Adipocyte (in vitro differentiated cells): ENCODE measurements at regions not wholly inside any gene's neighbourhood (a gene's known extent, or its start where the extent isn't known, plus 50 kb on each side); places are given as distances from the start of the nearest gene placed in this dataset.

Experiments used
- DNase-seq: peaks from one replicate; pipeline ENCODE4 v3.0.0-alpha.2; 2015; ENCODE audit warnings: low read depth
- H3K27me3 ChIP-seq: replicated peaks from 2 replicates; pipeline ENCODE4 v1.7.0; 2013; ENCODE audit warnings: mild to moderate bottlenecking, low read length, moderate library complexity; ENCODE audit not compliant: control insufficient read depth, insufficient read depth
- H3K36me3 ChIP-seq: 2 replicates; pipeline ENCODE4 v1.7.0; 2013; ENCODE audit warnings: low read length, mild to moderate bottlenecking, moderate library complexity; ENCODE audit not compliant: control insufficient read depth, insufficient read depth, severe bottlenecking
- H3K4me1 ChIP-seq: 2 replicates; pipeline ENCODE4 v1.7.0; 2013; ENCODE audit warnings: mild to moderate bottlenecking, low read length, moderate library complexity; ENCODE audit not compliant: control insufficient read depth, insufficient read depth
- H3K4me3 ChIP-seq: 2 replicates; pipeline ENCODE4 v1.7.0; 2013; ENCODE audit warnings: mild to moderate bottlenecking, low read length, moderate library complexity
- H3K9ac ChIP-seq: 2 replicates; pipeline ENCODE4 v1.7.0; 2013; ENCODE audit warnings: mild to moderate bottlenecking, low read length, moderate library complexity
- H3K9me3 ChIP-seq: 2 replicates; pipeline ENCODE4 v1.7.0; 2013; ENCODE audit warnings: mild to moderate bottlenecking, low read length, moderate library complexity; ENCODE audit not compliant: control insufficient read depth

DNA sequence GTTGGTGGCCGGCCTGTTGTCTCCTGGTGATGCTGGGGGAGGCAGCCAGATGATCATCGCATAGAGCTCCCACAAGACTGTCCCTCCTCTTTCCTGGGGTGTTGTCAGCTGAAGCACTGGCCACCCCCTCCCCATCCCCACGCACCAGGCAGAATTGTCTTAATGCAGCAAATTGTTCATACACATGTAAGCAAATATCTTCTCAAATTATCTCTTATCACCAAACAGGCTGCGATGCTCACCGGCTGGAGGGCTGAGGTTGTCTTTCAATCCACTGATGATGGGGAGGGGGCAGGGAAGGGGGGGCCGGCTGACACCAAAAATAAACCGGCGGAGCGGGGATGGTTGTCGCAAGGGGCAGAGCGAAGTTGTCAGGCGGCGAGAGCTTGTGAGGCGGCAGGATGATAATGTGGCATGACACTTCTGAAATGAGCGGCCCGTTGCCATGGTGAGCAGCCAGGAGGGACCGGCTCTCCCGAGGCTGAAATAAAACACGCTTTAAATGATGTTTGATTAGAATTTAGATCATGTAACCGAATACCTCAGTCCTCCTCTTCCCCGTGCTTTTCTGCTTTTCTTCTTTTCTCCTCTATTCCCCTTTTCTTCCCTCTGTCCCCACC is 59.8 kb downstream of the MRM1 start:
- no peak overlapping the region for H3K4me3 ChIP-seq
- no peak overlapping the region for H3K9ac ChIP-seq
- H3K27me3 ChIP-seq, result peaks cover 74% of the 10 kb centered on the region
- no peak for DNase-seq
- no peaks in the 10 kb centered on the region for H3K36me3 ChIP-seq
- no peaks in the 10 kb centered on the region for H3K9me3 ChIP-seq
- H3K4me1 ChIP-seq, result no peaks in the 10 kb centered on the region

DNA sequence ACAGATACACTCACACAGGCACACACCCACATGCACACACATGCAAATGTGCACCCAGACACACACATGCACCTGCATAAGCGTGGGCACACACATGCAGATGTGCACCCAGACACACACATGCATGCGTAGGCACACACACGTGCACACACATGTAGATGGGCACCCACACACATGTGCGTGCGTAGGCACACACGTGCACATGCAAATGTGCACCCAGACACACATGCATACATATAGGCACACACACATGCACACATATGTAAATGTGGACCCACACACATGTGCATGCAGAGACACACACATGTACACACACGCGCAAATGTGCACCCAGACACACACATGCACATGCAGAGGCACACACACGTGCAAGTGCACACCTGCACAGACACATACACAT is 60.3 kb downstream of the MRM1 start:
- H3K9ac ChIP-seq, result no peak overlapping the region
- peaks cover 69% of the 10 kb centered on the region for H3K27me3 ChIP-seq

DNA sequence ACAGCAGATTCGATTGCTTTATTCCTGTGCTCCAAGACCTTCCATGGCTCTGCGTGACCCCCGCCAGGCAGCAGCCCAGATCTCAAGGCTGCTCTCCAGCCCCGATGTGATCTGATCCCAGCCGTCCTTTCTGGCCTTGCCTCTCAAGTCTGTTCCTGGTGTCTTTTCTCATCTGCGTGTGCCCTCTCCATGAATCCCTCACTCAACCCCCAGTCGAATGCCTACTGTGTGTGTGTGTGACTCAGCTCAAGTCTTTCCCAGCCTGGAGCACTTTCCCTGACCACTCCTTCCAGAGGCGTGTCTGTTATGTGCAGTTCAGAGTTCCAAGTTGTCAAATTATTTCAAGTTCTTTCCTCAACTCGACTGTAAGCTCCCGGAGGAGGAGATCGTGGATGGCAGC is 64.0 kb downstream of the MRM1 start:
- no peaks in the 10 kb centered on the region for H3K9me3 ChIP-seq
- H3K4me1 ChIP-seq, result no peaks in the 10 kb centered on the region
- H3K27me3 ChIP-seq, result peaks cover 40% of the 10 kb centered on the region
- peak; percentile 5 for DNase-seq
- no peak overlapping the region for H3K4me3 ChIP-seq
- H3K9ac ChIP-seq, result no peak overlapping the region
- H3K36me3 ChIP-seq, result no peaks in the 10 kb centered on the region

More for the DNA sequence above, 60.3 kb downstream of the MRM1 start:
- no peaks in the 10 kb centered on the region for H3K36me3 ChIP-seq
- no peak for DNase-seq
- no peak overlapping the region for H3K4me3 ChIP-seq
- H3K4me1 ChIP-seq, result no peaks in the 10 kb centered on the region
- H3K9me3 ChIP-seq, result no peaks in the 10 kb centered on the region

GRCh38 chr17:36667922-36668321 is 66.5 kb downstream of the MRM1 start:
- Histone ChIP-seq H3K36me3 (no peaks in the 10 kb centered on the region), H3K4me3 (no peak overlapping the region), H3K9ac (no peak overlapping the region), H3K27me3 (peaks cover 32% of the 10 kb centered on the region), H3K9me3 (no peaks in the 10 kb centered on the region), H3K4me1 (no peaks in the 10 kb centered on the region)
- DNase-seq, result no peak

GRCh38 chr17:36668824-36669223 is 67.4 kb downstream of the MRM1 start:
- DNase-seq, result no peak
- H3K9ac ChIP-seq, result no peak overlapping the region
- no peaks in the 10 kb centered on the region for H3K36me3 ChIP-seq
- no peaks in the 10 kb centered on the region for H3K9me3 ChIP-seq
- H3K4me1 ChIP-seq, result no peaks in the 10 kb centered on the region
- no peak overlapping the region for H3K4me3 ChIP-seq
- H3K27me3 ChIP-seq, result peaks cover 28% of the 10 kb centered on the region

DNA sequence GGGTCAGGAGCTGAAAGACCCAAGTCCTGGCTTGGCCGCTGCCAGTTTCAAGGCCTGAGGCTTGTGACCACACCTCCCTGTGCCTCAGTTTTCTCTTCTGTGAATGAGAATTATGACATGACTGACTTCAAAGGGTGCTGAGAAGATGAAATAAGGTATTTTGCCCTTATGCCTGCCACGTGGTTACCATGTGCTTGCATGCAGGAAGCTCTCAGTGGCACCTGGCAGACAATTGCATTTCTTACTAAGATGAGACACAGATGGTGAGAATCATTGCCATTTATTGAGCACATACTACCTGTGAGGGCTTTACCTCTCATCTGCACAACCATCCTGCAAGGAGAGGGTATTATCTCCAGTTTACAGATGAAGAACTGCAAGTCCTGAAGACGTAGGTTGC is 69.8 kb downstream of the MRM1 start:
- no peak for DNase-seq
- Histone ChIP-seq H3K36me3 (no peaks in the 10 kb centered on the region), H3K4me1 (no peaks in the 10 kb centered on the region), H3K9ac (no peak overlapping the region), H3K9me3 (no peaks in the 10 kb centered on the region), H3K4me3 (no peak overlapping the region), H3K27me3 (peaks cover 28% of the 10 kb centered on the region)

DNA sequence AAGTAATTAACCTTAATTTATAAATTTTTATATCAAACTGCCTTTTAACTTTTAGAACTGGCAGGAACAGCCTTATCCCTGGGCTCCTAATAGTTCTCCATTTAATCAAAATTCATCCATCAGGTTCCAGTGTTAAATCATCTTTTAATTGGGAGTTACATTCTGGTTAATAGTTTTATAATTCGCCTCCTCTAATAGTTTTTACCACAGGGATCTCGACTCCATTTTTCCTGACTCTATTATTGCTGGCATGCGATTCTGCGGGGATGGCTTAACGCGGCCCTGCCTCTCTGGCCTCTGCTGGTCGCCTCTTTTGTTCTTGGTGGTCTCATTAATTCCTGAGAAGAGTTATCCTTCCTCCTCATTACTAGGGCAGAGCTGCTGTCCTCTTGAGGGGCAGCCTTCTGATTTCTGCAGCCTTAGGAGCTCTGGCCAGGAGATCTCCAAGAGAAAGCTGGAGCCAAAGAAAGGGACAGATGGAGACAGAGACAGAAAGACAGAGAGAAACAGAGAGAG is 71.1 kb downstream of the MRM1 start:
- no peaks in the 10 kb centered on the region for H3K4me1 ChIP-seq
- H3K9ac ChIP-seq, result no peak overlapping the region
- H3K9me3 ChIP-seq, result no peaks in the 10 kb centered on the region
- H3K36me3 ChIP-seq, result no peaks in the 10 kb centered on the region
- no peak for DNase-seq
- H3K27me3 ChIP-seq, result peaks cover 40% of the 10 kb centered on the region
- H3K4me3 ChIP-seq, result no peak overlapping the region

GRCh38 chr17:36673068-36673467 is 71.7 kb downstream of the MRM1 start:
- Histone ChIP-seq H3K27me3 (peaks cover 40% of the 10 kb centered on the region), H3K9ac (no peak overlapping the region), H3K9me3 (no peaks in the 10 kb centered on the region), H3K4me1 (no peaks in the 10 kb centered on the region), H3K36me3 (no peaks in the 10 kb centered on the region), H3K4me3 (no peak overlapping the region)
- no peak for DNase-seq

DNA sequence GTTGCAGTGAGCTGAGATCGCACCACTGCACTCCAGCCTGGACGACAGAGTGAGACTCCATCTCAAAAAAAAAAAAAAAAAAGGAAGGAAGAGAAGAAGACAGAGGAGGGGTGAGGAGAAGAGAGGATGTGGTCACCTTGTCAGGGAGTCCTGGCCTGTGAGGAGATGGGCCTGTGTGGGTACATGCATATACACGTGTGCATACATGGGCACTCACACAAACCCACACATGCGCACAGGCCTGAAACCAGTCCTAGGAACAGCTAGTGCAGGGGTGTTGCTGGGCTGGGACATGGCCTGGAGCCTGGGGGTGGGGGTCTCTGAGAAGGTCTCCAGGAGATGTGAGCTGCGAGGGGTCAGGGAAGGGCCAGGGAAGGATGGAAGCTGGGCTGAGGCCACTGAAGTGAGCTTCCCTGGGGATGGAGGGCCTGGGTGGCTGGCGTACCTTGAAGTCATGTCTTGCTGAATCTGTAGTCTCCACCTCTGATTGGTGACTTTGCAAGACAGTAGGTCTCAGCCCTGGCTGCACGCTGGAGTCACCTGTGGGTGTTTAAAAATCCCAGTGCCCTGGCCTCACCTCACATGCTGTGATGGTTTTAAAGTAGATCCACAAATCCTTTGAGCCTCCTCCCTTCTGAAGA is 72.4 kb downstream of the MRM1 start:
- DNase-seq, result no peak
- H3K4me1 ChIP-seq, result no peaks in the 10 kb centered on the region
- peaks cover 42% of the 10 kb centered on the region for H3K27me3 ChIP-seq
- H3K9ac ChIP-seq, result no peak overlapping the region
- no peak overlapping the region for H3K4me3 ChIP-seq
- H3K9me3 ChIP-seq, result no peaks in the 10 kb centered on the region
- H3K36me3 ChIP-seq, result no peaks in the 10 kb centered on the region

DNA sequence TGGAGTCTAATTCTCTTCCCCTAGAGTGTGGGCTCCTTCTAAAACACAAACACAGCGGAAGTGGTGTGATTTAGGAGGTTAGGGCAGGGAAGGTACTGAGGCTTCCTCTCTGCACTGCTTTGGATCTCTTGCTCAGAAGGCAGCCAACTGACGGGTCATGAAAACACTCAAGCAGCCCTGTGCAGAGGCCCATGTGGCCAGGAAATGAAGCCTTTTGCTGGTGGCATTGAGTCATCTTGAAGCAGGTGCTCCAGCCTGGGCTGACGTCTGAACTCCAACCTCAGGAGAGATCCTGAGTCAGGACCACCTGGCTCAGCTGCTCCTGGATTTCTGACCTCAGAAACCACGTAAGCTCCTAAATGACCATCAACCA is 72.9 kb downstream of the MRM1 start:
- no peak for DNase-seq
- Histone ChIP-seq H3K4me3 (no peak overlapping the region), H3K27me3 (peaks cover 46% of the 10 kb centered on the region), H3K9me3 (no peaks in the 10 kb centered on the region), H3K9ac (no peak overlapping the region), H3K36me3 (no peaks in the 10 kb centered on the region), H3K4me1 (no peaks in the 10 kb centered on the region)

DNA sequence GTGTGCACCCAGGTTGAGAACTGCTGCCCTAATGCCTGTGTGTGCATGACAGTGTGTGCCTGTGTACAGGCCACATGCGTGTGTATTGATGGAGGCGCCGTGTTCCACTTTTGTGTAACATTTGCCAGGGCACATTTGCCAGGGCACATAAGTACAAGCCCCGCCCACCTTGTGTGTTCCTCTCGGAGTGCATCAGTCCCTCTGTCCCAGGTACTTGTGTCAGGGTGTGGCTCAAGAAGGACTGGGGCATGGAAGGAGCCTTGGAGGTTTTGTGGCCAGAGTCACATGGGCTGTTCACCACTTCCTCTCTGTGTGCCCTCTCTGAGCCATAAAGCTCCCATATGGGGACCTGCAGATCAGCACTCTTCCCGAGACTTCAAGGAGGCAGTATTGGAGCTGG is 73.9 kb downstream of the MRM1 start:
- no peak for DNase-seq
- Histone ChIP-seq H3K9ac (no peak overlapping the region), H3K4me1 (no peaks in the 10 kb centered on the region), H3K4me3 (no peak overlapping the region), H3K36me3 (no peaks in the 10 kb centered on the region), H3K9me3 (no peaks in the 10 kb centered on the region), H3K27me3 (peaks cover 44% of the 10 kb centered on the region)

GRCh38 chr17:36675786-36676185 is 74.4 kb downstream of the MRM1 start:
- no peak for DNase-seq
- Histone ChIP-seq H3K4me1 (no peaks in the 10 kb centered on the region), H3K9ac (no peak overlapping the region), H3K36me3 (no peaks in the 10 kb centered on the region), H3K27me3 (peaks cover 48% of the 10 kb centered on the region), H3K4me3 (no peak overlapping the region), H3K9me3 (no peaks in the 10 kb centered on the region)
